IgD-negative memory B cell (primary cell): ENCODE measurements at regions not wholly inside any gene's neighbourhood (a gene's known extent, or its start where the extent isn't known, plus 50 kb on each side); places are given as distances from the start of the nearest gene placed in this dataset.

Experiments
- H3K27ac Mint-ChIP-seq, 3 donors: one replicate each; pipeline ENCODE4 v1.8.0; 2020 to 2022; ENCODE audit warnings: mild to moderate bottlenecking in 3 of 3, mixed read lengths in 3 of 3, moderate library complexity in 1 of 3
- H3K27me3 Mint-ChIP-seq: one replicate; pipeline ENCODE4 v1.8.0; 2021; ENCODE audit warnings: mixed read lengths
- H3K36me3 Mint-ChIP-seq: one replicate; pipeline ENCODE4 v1.8.0; 2020; ENCODE audit warnings: mild to moderate bottlenecking, mixed read lengths
- H3K4me1 Mint-ChIP-seq, 3 donors: one replicate each; pipeline ENCODE4 v1.8.0; 2020 to 2022; ENCODE audit warnings: mixed read lengths in 3 of 3, mild to moderate bottlenecking in 1 of 3
- H3K4me3 Mint-ChIP-seq, 4 donors: one replicate each; pipeline ENCODE4 v1.8.0; 2020 to 2022; ENCODE audit warnings: mild to moderate bottlenecking in 4 of 4, mixed read lengths in 4 of 4, moderate library complexity in 3 of 4
- H3K9me3 Mint-ChIP-seq, 3 donors: one replicate each; pipeline ENCODE4 v1.8.0; 2020 to 2021; ENCODE audit warnings: mixed read lengths in 3 of 3, mild to moderate bottlenecking in 1 of 3

DNA sequence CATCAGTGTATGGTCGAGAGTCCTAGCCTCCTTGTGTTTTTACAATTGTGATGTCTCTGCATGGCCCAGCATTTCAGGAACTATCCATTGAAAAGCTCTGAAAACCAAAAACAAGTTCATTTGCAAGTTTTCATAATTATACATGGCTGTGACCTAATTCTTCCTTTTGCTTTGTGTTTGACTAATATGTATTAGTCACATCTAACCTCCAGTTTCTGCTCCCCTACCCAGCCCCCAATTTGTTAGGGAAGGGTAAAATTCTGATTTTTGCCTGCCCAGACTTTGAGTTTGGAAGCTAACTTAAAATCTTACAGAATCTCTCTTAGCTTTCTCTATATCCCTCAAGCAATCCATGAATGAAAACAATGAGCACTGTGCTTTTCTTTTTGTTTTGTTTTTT lies 128.2 kb upstream of the SEMA6A start:
- no peak overlapping the region for H3K27ac Mint-ChIP-seq
- no peak overlapping the region for H3K4me3 Mint-ChIP-seq
- peaks cover 5 to 17% (median 10%) of the 10 kb centered on the region in 3 donors for H3K4me1 Mint-ChIP-seq
- no peaks in the 10 kb centered on the region for H3K36me3 Mint-ChIP-seq
- peaks cover 0 to 3% (median 0%) of the 10 kb centered on the region in 3 donors for H3K9me3 Mint-ChIP-seq
- H3K27me3 Mint-ChIP-seq, result peaks cover 7% of the 10 kb centered on the region

DNA sequence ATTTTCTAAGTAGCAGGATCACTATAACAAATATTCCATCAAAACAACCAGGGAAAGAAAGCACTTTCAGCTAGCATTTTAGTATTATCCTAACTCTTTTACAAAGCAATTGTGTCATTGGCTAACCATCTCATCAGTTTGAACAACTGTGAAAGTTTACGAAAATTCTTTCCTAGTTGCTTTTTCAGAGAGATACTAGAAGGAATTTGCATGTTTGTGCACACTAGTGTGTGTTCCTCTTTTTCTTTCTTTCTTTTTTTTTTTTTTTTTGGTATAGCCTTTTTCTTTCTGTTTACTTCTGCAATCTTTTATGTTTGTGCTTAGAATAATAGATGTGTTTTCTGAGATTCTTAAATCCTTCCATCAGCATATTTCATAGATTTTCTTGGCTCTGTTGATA lies 124.7 kb upstream of the SEMA6A start:
- peaks cover 0 to 12% (median 5%) of the 10 kb centered on the region in 3 donors for H3K4me1 Mint-ChIP-seq
- peaks cover 0 to 4% (median 2%) of the 10 kb centered on the region in 3 donors for H3K9me3 Mint-ChIP-seq
- peak overlapping the region in 1 of 4 donors; percentile 10 for H3K4me3 Mint-ChIP-seq
- no peak overlapping the region for H3K27ac Mint-ChIP-seq
- H3K27me3 Mint-ChIP-seq, result no peaks in the 10 kb centered on the region
- H3K36me3 Mint-ChIP-seq, result no peaks in the 10 kb centered on the region

DNA sequence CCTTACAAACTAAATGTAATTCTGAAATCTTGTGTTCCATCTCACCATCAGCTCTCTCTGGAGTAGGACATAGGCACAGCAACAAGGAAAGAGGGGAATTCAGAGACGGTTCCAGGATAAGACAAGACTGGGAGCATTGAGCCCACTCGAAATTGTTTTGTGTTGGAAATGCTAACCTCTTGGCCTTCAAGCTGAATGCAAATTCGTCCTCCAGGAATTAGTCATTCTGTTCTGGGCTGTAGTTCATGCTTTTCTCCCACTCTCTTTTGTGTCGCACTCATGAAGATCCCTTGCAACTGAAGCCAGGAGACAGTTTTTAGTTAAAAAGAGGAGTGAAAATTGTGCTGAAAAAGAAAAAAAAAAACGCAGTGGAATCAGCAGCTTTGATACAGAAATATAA lies 121.7 kb upstream of the SEMA6A start:
- H3K4me3 Mint-ChIP-seq, result no peak overlapping the region
- peaks cover 0 to 3% (median 2%) of the 10 kb centered on the region in 3 donors for H3K9me3 Mint-ChIP-seq
- H3K36me3 Mint-ChIP-seq, result peaks cover 3% of the 10 kb centered on the region
- no peaks in the 10 kb centered on the region for H3K27me3 Mint-ChIP-seq
- peaks cover 0 to 12% (median 5%) of the 10 kb centered on the region in 3 donors for H3K4me1 Mint-ChIP-seq
- H3K27ac Mint-ChIP-seq, result no peak overlapping the region

DNA sequence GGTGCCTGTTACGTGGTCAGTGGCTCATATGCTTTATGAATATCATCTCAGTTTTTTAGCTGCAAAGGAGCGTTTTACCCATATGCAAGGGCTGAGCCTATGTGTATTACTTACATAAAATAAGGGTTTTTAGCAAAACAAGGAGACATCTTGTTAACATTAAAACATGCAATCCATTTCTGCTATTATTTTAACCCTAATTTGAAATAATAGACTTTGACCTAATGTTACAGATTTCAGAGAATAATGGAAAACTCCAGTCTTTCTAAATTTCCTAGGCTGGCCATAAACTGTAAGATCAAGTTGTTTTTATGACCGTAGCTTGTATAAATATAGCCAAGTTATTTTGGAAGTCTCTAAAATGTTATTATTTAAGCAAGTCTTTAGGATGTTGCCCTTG lies 121.1 kb upstream of the SEMA6A start:
- no peaks in the 10 kb centered on the region for H3K27me3 Mint-ChIP-seq

DNA sequence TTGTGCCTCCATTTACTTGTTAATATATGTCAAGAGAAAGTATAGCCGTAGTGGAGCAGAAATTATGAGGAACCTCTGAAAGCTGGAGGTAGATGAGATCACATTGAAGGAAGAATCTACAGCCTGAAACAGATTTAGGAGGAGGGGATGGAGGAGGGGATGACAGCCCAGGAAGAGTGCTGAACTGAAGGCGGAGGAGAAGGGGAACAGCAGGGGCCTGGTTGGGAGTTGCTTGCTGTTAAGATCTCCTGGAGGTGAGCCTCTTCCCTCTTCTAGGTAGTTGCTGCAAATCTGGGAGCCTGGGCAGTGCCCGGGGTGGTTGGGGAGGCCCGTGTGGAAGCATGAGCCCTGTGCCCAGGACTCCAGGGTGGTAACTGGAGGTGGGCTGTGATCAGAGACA lies 111.8 kb upstream of the SEMA6A start:
- no peaks in the 10 kb centered on the region for H3K9me3 Mint-ChIP-seq
- peaks cover 2% of the 10 kb centered on the region for H3K27me3 Mint-ChIP-seq
- H3K27ac Mint-ChIP-seq, result no peak overlapping the region
- no peak overlapping the region for H3K4me3 Mint-ChIP-seq
- H3K36me3 Mint-ChIP-seq, result no peaks in the 10 kb centered on the region
- peaks cover 2 to 5% (median 4%) of the 10 kb centered on the region in 3 donors for H3K4me1 Mint-ChIP-seq

More for the DNA sequence above, 121.1 kb upstream of the SEMA6A start:
- Mint-ChIP-seq H3K9me3 (peaks cover 0 to 3% (median 2%) of the 10 kb centered on the region in 3 donors), H3K36me3 (peaks cover 3% of the 10 kb centered on the region), H3K27ac (no peak overlapping the region), H3K4me1 (peaks cover 0 to 12% (median 5%) of the 10 kb centered on the region in 3 donors), H3K4me3 (no peak overlapping the region)

DNA sequence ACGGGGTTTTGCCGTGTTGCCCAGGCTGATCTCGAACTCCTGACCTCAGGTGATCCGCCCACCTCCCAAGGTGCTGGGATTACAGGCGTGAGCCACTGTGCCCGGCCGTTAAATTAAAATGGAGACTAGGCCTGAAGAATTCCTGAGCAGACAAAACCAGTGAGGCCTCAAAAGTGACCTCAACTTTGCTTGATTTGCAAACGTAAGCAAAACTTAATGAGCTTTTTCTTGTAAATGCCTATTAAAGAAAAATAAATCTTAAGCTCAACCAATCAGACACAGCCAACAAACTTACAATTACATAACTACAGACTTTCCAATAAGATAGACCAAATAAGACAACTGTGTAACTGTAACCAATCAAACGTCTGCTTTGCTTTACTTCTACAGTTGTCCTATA lies 111.3 kb upstream of the SEMA6A start:
- H3K27ac Mint-ChIP-seq, result no peak overlapping the region
- no peak overlapping the region for H3K4me3 Mint-ChIP-seq
- H3K27me3 Mint-ChIP-seq, result peaks cover 2% of the 10 kb centered on the region
- H3K9me3 Mint-ChIP-seq, result no peaks in the 10 kb centered on the region
- H3K36me3 Mint-ChIP-seq, result no peaks in the 10 kb centered on the region
- H3K4me1 Mint-ChIP-seq, result peaks cover 2 to 8% (median 5%) of the 10 kb centered on the region in 3 donors

DNA sequence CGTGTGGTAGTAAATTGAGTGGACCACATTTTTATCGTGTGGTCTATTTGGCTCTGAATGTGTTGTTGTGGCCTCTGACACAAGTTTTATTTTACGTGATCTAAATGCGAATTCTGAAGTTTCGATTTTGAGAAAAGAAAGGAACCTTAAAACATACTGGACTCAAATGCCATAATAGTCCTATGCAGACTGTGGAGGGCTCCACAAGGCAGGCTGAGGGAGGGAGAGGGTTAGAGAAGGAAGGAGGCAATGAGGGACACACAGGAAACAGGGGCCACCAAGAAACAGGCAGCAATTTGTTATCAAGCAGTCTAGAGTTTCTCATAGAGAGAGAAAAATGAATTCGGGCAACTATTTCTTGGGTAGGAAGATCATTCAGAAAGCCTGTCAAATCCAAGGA lies 110.4 kb upstream of the SEMA6A start:
- peak overlapping the region in 1 of 3 donors; percentile 40 for H3K27ac Mint-ChIP-seq
- H3K4me1 Mint-ChIP-seq, result peaks cover 2 to 9% (median 5%) of the 10 kb centered on the region in 3 donors
- H3K4me3 Mint-ChIP-seq, result peak overlapping the region in 1 of 4 donors; percentile 63
- H3K36me3 Mint-ChIP-seq, result no peaks in the 10 kb centered on the region
- H3K9me3 Mint-ChIP-seq, result no peaks in the 10 kb centered on the region
- peaks cover 2% of the 10 kb centered on the region for H3K27me3 Mint-ChIP-seq

DNA sequence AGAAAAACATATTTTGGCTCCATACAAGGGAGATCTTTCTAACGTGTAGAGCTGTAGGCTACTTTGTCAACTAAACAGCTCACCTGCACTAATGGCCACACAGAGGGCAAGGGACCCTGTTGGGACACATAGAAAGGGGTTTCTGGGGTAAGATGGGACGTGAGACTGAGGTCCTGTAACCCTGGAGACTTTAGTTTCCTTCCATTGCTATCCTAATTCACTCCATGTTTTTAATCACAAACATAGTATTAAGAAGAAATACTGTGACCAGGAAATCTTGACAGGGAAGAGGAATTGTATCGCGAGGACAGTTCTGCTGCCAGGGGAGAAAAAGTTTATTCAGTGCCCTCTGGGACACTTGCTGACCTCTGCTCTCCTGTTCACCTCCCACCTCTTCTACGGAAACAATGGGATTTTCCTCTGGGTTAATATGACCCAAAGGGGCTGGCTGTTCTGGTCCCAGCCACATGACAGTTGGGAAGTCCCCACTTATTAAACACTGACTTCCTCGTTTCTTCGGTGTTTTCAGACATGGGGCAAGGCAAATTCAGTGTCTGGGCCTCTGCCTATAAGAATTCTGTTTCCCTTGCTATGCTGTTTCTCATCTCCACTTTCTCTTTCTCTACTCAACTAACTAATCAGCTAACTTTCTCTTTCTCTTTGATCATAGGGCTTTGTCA lies 106.9 kb upstream of the SEMA6A start:
- Mint-ChIP-seq H3K4me3 (peak overlapping the region in 3 of 4 donors; percentile 16 to 65 (median 25)), H3K27me3 (peaks cover 2% of the 10 kb centered on the region), H3K27ac (peak overlapping the region; percentile 25 to 74 (median 38)), H3K4me1 (peaks cover 5 to 8% (median 5%) of the 10 kb centered on the region in 3 donors), H3K36me3 (no peaks in the 10 kb centered on the region), H3K9me3 (peaks cover 0 to 1% (median 1%) of the 10 kb centered on the region in 3 donors)

DNA sequence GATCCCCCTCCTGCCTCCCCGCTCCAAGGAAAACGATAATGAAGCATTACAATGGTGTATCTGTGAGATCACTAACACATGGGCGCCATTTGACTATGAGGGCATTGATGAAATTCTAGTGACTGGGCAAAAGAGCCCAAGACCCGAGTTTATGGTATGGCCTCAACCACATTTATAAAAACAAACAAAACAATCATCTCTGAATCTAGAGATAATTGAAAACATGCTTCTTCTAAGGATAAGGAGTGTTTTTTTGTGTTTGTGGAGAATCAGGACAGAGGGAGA lies 100.9 kb upstream of the SEMA6A start:
- H3K36me3 Mint-ChIP-seq, result no peaks in the 10 kb centered on the region
- peaks cover 1 to 3% (median 1%) of the 10 kb centered on the region in 3 donors for H3K9me3 Mint-ChIP-seq
- H3K4me1 Mint-ChIP-seq, result peaks cover 2 to 10% (median 5%) of the 10 kb centered on the region in 3 donors
- H3K4me3 Mint-ChIP-seq, result no peak overlapping the region
- no peak overlapping the region for H3K27ac Mint-ChIP-seq
- H3K27me3 Mint-ChIP-seq, result no peaks in the 10 kb centered on the region

DNA sequence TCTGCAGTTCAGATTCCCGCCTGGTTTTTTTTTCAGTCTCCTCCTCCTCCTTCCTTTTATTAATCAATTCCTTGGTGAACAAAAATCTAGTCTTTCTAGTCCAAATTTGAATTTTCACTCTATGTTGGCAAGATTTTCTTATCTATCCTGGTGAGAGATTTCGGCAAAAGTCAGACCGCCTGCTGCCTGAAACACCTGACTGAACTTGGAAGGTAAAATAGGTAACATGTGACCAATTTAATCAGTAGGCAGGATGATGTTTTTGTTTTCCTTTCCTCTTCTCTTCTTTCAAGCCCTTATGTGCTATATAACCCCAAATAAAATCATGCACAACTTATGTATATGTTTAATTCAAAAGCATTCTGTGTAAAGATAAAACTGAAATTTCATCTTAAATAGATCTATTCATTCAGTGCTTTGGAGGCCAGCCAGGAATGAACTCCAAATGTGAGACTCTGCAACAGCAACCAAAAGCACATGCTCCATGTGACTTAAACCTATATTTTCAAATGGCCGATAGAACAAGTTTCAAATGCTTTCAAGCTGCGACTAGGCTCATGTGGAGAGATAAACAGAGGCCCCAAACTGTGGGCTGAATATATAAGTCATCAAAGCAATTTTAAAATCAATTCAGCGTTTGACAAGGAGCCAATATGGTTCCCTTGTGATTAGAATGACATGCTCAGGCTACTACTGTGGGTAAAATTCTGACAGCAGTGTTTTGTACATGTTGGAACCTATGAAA lies 100.4 kb upstream of the SEMA6A start:
- H3K4me1 Mint-ChIP-seq, result peaks cover 2 to 12% (median 5%) of the 10 kb centered on the region in 3 donors
- no peak overlapping the region for H3K4me3 Mint-ChIP-seq
- H3K36me3 Mint-ChIP-seq, result no peaks in the 10 kb centered on the region
- no peaks in the 10 kb centered on the region for H3K27me3 Mint-ChIP-seq
- peaks cover 1 to 3% (median 1%) of the 10 kb centered on the region in 3 donors for H3K9me3 Mint-ChIP-seq
- H3K27ac Mint-ChIP-seq, result no peak overlapping the region

DNA sequence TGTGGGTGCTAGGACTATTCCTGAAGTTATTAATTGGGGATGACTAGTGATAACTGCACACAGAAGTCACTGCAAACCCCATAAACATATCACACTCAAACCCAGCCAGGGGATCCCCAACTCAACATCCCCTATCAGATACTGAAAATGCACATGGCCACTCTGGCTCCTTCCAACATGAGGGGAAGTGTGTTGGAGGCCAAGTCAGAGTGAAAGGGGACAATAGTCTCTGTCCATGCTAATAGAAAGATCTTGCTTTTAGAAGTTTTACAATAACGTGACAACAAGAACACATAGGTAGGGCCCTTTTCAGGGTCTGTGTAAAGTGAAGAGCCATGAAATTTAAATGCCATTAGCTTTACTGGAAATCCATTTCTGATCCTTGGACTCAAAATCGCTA lies 98.8 kb upstream of the SEMA6A start:
- Mint-ChIP-seq H3K36me3 (no peaks in the 10 kb centered on the region), H3K27ac (no peak overlapping the region), H3K4me1 (peaks cover 0 to 14% (median 5%) of the 10 kb centered on the region in 3 donors), H3K9me3 (peaks cover 0 to 3% (median 1%) of the 10 kb centered on the region in 3 donors), H3K4me3 (no peak overlapping the region), H3K27me3 (peaks cover 1% of the 10 kb centered on the region)

DNA sequence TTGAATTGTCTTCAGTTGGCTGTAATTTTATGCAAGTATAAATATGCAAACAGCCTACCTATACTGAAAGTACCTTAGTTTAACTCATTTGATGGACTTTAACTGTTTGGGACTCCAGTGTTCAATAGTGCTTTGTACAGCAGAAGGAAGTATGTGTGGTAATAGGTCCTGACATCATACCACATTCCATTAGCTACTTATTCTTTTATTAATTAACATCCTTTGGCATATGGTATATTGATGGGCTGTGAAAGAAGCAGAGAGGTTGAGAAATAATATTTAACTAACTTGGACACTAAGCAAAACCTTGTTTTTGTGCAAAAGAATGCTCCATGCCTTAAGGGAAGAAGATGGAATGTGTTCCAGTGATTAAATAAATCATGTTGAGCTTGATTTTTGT lies 97.6 kb upstream of the SEMA6A start:
- H3K27me3 Mint-ChIP-seq, result peaks cover 1% of the 10 kb centered on the region
- H3K4me1 Mint-ChIP-seq, result peaks cover 0 to 14% (median 5%) of the 10 kb centered on the region in 3 donors
- H3K27ac Mint-ChIP-seq, result no peak overlapping the region
- H3K9me3 Mint-ChIP-seq, result peaks cover 0 to 3% (median 0%) of the 10 kb centered on the region in 3 donors
- no peaks in the 10 kb centered on the region for H3K36me3 Mint-ChIP-seq
- H3K4me3 Mint-ChIP-seq, result no peak overlapping the region

DNA sequence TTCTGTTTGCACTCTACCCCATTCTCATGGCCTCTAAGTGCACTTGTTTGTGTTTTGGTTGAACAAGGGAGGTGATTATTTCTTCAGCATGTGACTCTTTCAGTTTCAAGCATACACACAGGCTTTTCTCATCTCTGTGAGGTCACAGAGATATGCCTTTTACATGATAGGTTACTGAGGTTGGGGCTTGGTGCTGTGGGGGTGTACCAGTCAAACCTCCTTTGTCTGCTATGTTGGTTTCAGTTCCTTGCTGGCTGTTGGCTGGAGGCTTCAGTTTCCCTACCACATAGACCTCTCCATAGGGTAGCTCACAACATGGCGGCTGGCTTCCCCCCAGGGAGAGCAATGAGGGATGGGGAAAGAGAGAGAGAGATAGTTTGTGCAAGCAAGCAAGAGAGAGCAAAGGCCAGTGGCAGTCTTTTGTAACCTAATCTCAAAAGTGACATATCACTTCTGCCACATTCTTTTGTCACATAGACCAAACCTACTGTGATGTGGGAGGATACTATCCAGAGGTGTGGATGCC lies 96.7 kb upstream of the SEMA6A start:
- Mint-ChIP-seq H3K4me3 (no peak overlapping the region), H3K36me3 (no peaks in the 10 kb centered on the region), H3K9me3 (peaks cover 0 to 3% (median 0%) of the 10 kb centered on the region in 3 donors), H3K27me3 (peaks cover 1% of the 10 kb centered on the region), H3K4me1 (peaks cover 0 to 14% (median 5%) of the 10 kb centered on the region in 3 donors), H3K27ac (peak overlapping the region in 1 of 3 donors; percentile 70)

DNA sequence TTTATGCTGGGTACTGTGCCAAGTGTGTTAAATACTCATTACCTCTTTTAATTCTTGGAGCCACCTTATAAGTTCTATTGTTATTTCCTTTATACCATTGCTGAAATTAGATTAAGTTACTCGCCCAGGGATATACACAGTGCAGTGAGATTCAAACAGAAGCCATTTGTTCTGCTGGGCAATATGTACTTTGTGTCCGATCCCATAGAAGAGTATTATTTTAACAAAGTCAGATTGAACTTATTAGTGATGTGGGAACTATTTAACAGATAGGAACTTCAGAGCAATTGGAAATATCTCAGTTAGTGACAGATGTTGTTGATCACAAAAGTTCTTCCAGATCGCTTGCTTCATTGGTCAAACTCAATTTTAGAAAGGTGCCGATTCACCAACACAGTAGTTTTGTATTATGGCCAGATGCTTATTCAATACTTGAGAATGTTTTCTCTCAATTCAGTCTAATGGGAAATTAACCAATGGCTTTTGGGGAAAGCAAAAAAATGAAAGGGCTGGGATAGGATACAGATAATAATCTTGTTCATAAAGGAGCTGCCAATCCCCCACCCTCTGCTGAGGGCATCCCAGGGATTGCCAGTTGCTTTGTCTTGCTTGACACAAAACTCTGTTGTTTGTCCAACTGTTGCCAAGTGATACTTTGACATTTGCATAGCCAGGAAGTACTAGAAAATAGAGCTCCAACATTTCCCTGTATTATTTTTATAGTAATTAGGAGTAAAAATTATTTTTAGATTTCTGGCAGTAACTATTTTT lies 94.8 kb upstream of the SEMA6A start:
- peaks cover 0 to 14% (median 5%) of the 10 kb centered on the region in 3 donors for H3K4me1 Mint-ChIP-seq

DNA sequence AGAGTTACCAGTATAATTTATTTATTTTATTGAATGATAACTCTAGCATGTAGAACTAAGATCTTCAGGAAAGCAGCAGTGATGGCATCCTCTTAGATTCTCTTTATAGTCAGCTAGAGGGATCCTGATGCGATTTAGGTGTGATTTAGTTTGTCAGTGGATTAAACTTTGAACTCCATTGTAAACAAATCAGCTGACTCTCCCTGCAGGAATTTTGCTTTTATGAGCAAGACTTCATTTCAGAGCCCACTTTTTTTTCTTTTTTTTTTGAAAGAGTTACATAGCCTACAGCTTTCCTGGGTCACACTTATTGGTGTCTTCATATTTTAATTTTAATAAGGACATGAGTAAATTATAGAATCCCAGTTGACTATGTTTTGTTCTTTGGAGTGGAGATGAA lies 93.8 kb upstream of the SEMA6A start:
- peaks cover 0 to 3% (median 0%) of the 10 kb centered on the region in 3 donors for H3K9me3 Mint-ChIP-seq
- peaks cover 3% of the 10 kb centered on the region for H3K27me3 Mint-ChIP-seq
- H3K36me3 Mint-ChIP-seq, result no peaks in the 10 kb centered on the region
- H3K4me3 Mint-ChIP-seq, result no peak overlapping the region
- H3K4me1 Mint-ChIP-seq, result peaks cover 0 to 12% (median 5%) of the 10 kb centered on the region in 3 donors
- H3K27ac Mint-ChIP-seq, result no peak overlapping the region

More for the DNA sequence above, 94.8 kb upstream of the SEMA6A start:
- Mint-ChIP-seq H3K9me3 (peaks cover 0 to 3% (median 0%) of the 10 kb centered on the region in 3 donors), H3K27me3 (peaks cover 3% of the 10 kb centered on the region), H3K36me3 (no peaks in the 10 kb centered on the region), H3K27ac (no peak overlapping the region), H3K4me3 (no peak overlapping the region)
